ENCODE measurements at regions not wholly inside any gene's neighbourhood (a gene's known extent, or its start where the extent isn't known, plus 50 kb on each side); places are given as distances from the start of the nearest gene placed in this dataset.

DNA sequence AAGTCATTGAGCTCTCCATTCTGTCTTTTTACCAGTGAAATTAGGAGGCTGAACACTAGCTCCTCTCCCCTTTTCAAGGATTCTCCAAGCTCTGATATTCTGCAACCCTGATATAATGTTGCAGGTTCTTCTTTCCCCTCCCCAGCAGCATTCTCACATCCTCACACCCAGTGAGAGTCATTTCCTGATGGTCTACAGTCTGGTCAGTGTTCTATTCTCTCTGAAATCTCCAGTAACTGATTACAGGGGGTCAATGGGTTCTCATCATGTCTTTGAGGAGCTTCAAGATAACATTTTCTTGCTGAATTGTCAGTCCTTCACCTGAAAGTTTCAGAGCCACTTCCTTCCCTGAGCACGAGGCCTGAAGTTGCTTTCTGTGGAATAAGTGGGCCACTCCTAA is 299.4 kb downstream of the PTEN start:
- DNase-seq (ENCODE audit: low read depth, low spot score) (no peak), FAIRE-seq (peak; percentile 27), ATAC-seq (peak; percentile 51)
- Histone ChIP-seq H3K9me3 (replicated peaks; ENCODE audit: control insufficient read depth, insufficient read depth, low read length) (no peaks in the 10 kb centered on the region; the same call in 2 of the 3 replicates), H4K20me1 (ENCODE audit: control insufficient read depth, insufficient read depth) (no peaks in the 10 kb centered on the region), H2AFZ (ENCODE audit: control insufficient read depth, low read depth, low read length) (no peak overlapping the region), H3K4me1 (ENCODE audit: control insufficient read depth, insufficient read depth, low read length) (peaks cover 5% of the 10 kb centered on the region; the same call in 1 of the 2 replicates), H3K79me2 (ENCODE audit: control insufficient read depth, insufficient read depth, low read length) (no peaks in the 10 kb centered on the region), H3K36me3 (ENCODE audit: control insufficient read depth in 2 of 2, insufficient read depth in 2 of 2, low read length in 1 of 2) (no peaks in the 10 kb centered on the region), H3K9ac (ENCODE audit: control insufficient read depth, insufficient read depth, low read length) (no peak overlapping the region), H3K4me3 (no peak overlapping the region), H3K27me3 (replicated peaks in 1 of 2; ENCODE audit: control insufficient read depth in 2 of 2, insufficient read depth in 2 of 2, low read length in 1 of 2) (no peaks in the 10 kb centered on the region), H3K4me2 (ENCODE audit: control insufficient read depth, insufficient read depth) (no peak overlapping the region), H3K27ac (ENCODE audit: control insufficient read depth, insufficient read depth) (no peak overlapping the region)
- ChIA-PET POLR2A (no interaction called here), CTCF (interaction anchor here (1.0 kb wide), 1 partner anchor 233 kb away, joined by 3 read pairs; no protein-coding TSS in a partner anchor), SMC1A (ENCODE audit: uncharacterized antibody, unreplicated experiment) (interaction anchor here (1.5 to 1.9 kb wide), 2 partner anchors 19 to 21 kb away, joined by 3 to 7 read pairs; no protein-coding TSS in a partner anchor), RAD21 (ENCODE audit: unreplicated experiment) (interaction anchor here (1.4 kb wide), 1 partner anchor 226 kb away, joined by 3 read pairs; no protein-coding TSS in a partner anchor)
- in situ Hi-C loops (cut with MboI), result no loop called here
- BruUV-seq (replicated peaks), result no TSS peak
- no peak for TF ChIP-seq CBFB (IDR thresholded peaks at IDR 0.05; ENCODE audit: low read depth)
- TF ChIP-seq SPI1 (IDR thresholded peaks at IDR 0.05; ENCODE audit: borderline replicate concordance, insufficient read depth, low read depth, low read length), result 0 out of 2 replicates have a peak, but pooled peaks have one; percentile 2
- TF ChIP-seq, protein P1, sequence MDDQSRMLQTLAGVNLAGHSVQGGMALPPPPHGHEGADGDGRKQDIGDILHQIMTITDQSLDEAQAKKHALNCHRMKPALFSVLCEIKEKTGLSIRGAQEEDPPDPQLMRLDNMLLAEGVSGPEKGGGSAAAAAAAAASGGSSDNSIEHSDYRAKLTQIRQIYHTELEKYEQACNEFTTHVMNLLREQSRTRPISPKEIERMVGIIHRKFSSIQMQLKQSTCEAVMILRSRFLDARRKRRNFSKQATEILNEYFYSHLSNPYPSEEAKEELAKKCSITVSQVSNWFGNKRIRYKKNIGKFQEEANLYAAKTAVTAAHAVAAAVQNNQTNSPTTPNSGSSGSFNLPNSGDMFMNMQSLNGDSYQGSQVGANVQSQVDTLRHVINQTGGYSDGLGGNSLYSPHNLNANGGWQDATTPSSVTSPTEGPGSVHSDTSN (IDR thresholded peaks at IDR 0.05; ENCODE audit: insufficient replicate concordance, low read depth, low read length), result no peak
- TF ChIP-seq KAT2A (conservative IDR thresholded peaks at IDR 0.05; ENCODE audit: control insufficient read depth, low read depth, low read length), result no peak
- no peak for TF ChIP-seq CEBPB (IDR thresholded peaks at IDR 0.05; ENCODE audit: borderline replicate concordance in 1 of 2, low read depth in 2 of 2, low read length in 2 of 2)
- TF ChIP-seq, protein P2, sequence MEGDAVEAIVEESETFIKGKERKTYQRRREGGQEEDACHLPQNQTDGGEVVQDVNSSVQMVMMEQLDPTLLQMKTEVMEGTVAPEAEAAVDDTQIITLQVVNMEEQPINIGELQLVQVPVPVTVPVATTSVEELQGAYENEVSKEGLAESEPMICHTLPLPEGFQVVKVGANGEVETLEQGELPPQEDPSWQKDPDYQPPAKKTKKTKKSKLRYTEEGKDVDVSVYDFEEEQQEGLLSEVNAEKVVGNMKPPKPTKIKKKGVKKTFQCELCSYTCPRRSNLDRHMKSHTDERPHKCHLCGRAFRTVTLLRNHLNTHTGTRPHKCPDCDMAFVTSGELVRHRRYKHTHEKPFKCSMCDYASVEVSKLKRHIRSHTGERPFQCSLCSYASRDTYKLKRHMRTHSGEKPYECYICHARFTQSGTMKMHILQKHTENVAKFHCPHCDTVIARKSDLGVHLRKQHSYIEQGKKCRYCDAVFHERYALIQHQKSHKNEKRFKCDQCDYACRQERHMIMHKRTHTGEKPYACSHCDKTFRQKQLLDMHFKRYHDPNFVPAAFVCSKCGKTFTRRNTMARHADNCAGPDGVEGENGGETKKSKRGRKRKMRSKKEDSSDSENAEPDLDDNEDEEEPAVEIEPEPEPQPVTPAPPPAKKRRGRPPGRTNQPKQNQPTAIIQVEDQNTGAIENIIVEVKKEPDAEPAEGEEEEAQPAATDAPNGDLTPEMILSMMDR (IDR thresholded peaks at IDR 0.05 in 2 of 3, conservative IDR thresholded peaks at IDR 0.05 in 1 of 3; ENCODE audit: control insufficient read depth in 2 of 3, extremely low read depth in 1 of 3, insufficient read depth in 1 of 3, low read depth in 3 of 3, low read length in 3 of 3), result no peak
- TF ChIP-seq MYC (IDR thresholded peaks at IDR 0.05; ENCODE audit: insufficient read depth, insufficient read length, insufficient replicate concordance, low read length, severe bottlenecking), result no peak
- no peak for TF ChIP-seq ASH2L (IDR thresholded peaks at IDR 0.05; ENCODE audit: borderline replicate concordance, low read depth)
- 7% methylated on average over 1 of the region's 1 CpG for WGBS (ENCODE audit: insufficient coverage, insufficient replicate concordance, low lambda C conversion rate, missing lambda C conversion rate)
- intact Hi-C loops (cut with micrococcal nuclease; ENCODE audit: unreplicated experiment), result no loop called here

Measured in GM12878 (cell line).